Right cardiac atrium (tissue), 5 donors: ENCODE measurements at regions not wholly inside any gene's neighbourhood (a gene's known extent, or its start where the extent isn't known, plus 50 kb on each side); places are given as distances from the start of the nearest gene placed in this dataset.

Experiments
- ATAC-seq, 2 donors: fragments of 200-7000 bp; cut with Tn5 transposase; one replicate each; pipeline versions ENCODE4 v1.8.0 to v1.9.1; 2020; ENCODE audit warnings: moderate library complexity in 2 of 2, mild to moderate bottlenecking in 1 of 2
- DNase-seq, 3 donors: peaks; one replicate each; pipeline ENCODE4 v3.0.0-alpha.2; 2020
- H3K27ac ChIP-seq: one replicate; pipeline ENCODE4 v1.5.1; 2013; ENCODE audit warnings: mild to moderate bottlenecking, low read length, control low read depth, moderate library complexity
- H3K27me3 ChIP-seq: one replicate; pipeline ENCODE4 v1.6.1; 2013; ENCODE audit not compliant: control insufficient read depth, insufficient read depth
- H3K4me1 ChIP-seq: one replicate; pipeline ENCODE4 v1.6.1; 2013; ENCODE audit warnings: low read length; ENCODE audit not compliant: control insufficient read depth, insufficient read depth
- H3K4me3 ChIP-seq: one replicate; pipeline ENCODE4 v1.5.1; 2013; ENCODE audit warnings: low read length, control low read depth
- H3K9me3 ChIP-seq: one replicate; pipeline ENCODE4 v1.6.1; 2013; ENCODE audit warnings: low read length; ENCODE audit not compliant: control insufficient read depth
- WGBS: extraction: QIAGEN DNeasy Blood & Tissue Kit; methylation state at CpG from one replicate; pipeline ENCODE4 v1.1.7; 2013; 5-methylcytosine and 5-hydroxymethylcytosine counted together
- intact Hi-C, 4 donors: fragments of 100-400 bp; cut with DNase I; formaldehyde crosslinking; loops; one replicate each; pipeline versions ENCODE4 v1.11.0 to v1.14.0; 2022 to 2023
- donor health status: healthy with polysubstance abuse.
- donor health status: DM: no; HTN: yes; CAD: no.
- donor health status: DM: no; HTN: no; CAD: no.
- donor health status: DM: no; HTN: yes; CAD: no; lungs with severe emphysema.
- donor health status: DM: yes; HTN: yes; CAD: no.

- intact Hi-C loops: no loop called here
These were observed 440.6 kb upstream of the PAPPA start for GRCh38 chr9:115712981-115713380.

DNA sequence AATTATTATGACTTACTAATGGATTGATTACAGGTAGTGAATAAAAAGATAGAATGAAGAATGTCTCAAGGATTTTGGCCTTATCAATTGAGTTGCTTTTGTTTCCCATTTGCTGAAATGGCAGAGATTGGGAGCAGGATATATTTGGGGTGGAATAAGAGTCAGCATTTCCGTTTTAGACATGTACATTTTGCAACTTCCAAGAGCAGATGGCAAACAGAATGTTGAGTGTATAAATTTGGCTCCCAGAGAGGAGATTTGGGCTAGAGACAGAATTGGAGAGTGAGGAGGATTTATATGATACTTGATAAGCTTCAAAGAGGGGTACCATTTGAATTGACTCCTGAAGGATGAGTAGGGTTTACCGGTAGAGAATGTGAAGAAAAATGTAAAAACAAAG lies 437.9 kb upstream of the PAPPA start:
- Histone ChIP-seq H3K9me3 (no peaks in the 10 kb centered on the region), H3K27me3 (no peaks in the 10 kb centered on the region), H3K4me3 (no peak overlapping the region), H3K4me1 (no peaks in the 10 kb centered on the region), H3K27ac (no peak overlapping the region)
- DNase-seq (no peak), ATAC-seq (no peak)
- 66% methylated on average over 2 of the region's 2 CpGs for WGBS
- intact Hi-C loops: no loop called here

More at GRCh38 chr9:115712981-115713380, 440.6 kb upstream of the PAPPA start:
- DNase-seq (no peak), ATAC-seq (no peak)
- H3K27me3 ChIP-seq: no peaks in the 10 kb centered on the region
- H3K4me1 ChIP-seq: no peaks in the 10 kb centered on the region
- H3K27ac ChIP-seq: no peak overlapping the region
- H3K4me3 ChIP-seq: no peak overlapping the region
- 87% methylated on average over 2 of the region's 2 CpGs for WGBS
- H3K9me3 ChIP-seq: no peaks in the 10 kb centered on the region

DNA sequence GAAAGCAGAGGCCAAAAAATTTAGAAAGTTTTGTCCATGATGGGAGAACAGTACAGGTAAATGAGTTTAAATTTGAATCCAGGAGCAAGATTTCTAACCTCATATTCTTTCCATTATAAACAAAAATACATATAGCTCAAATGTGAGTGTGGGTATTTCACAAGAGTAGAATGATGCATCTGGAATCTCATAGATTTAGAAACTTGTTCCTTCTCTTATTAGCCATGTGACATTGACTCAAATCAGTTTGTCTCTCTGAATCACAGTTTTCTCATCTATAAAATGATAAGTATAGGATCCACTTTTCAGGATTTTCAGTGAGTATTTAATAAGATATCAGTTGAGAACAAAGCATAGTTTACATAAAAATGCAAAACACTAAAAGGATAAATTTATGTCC lies 436.3 kb upstream of the PAPPA start:
- intact Hi-C loops: no loop called here
- Histone ChIP-seq H3K27me3 (no peaks in the 10 kb centered on the region), H3K9me3 (no peaks in the 10 kb centered on the region), H3K4me1 (no peaks in the 10 kb centered on the region), H3K27ac (no peak overlapping the region), H3K4me3 (no peak overlapping the region)
- ATAC-seq: no peak
- no peak for DNase-seq

GRCh38 chr9:115717711-115718173 lies 435.8 kb upstream of the PAPPA start:
- Histone ChIP-seq H3K27ac (no peak overlapping the region), H3K27me3 (no peaks in the 10 kb centered on the region), H3K9me3 (no peaks in the 10 kb centered on the region), H3K4me3 (no peak overlapping the region), H3K4me1 (no peaks in the 10 kb centered on the region)
- ATAC-seq: no peak
- 75% methylated on average over 1 of the region's 1 CpG for WGBS
- intact Hi-C loops: no loop called here
- DNase-seq: no peak

- intact Hi-C loops: no loop called here
- ATAC-seq: no peak
- no peak overlapping the region for H3K4me3 ChIP-seq
- DNase-seq: no peak
- H3K27me3 ChIP-seq: no peaks in the 10 kb centered on the region
- no peaks in the 10 kb centered on the region for H3K4me1 ChIP-seq
- WGBS: 66% methylated on average over 4 of the region's 4 CpGs
- H3K27ac ChIP-seq: no peak overlapping the region
- no peaks in the 10 kb centered on the region for H3K9me3 ChIP-seq
These were observed 423.2 kb upstream of the PAPPA start for GRCh38 chr9:115730396-115730795.

DNA sequence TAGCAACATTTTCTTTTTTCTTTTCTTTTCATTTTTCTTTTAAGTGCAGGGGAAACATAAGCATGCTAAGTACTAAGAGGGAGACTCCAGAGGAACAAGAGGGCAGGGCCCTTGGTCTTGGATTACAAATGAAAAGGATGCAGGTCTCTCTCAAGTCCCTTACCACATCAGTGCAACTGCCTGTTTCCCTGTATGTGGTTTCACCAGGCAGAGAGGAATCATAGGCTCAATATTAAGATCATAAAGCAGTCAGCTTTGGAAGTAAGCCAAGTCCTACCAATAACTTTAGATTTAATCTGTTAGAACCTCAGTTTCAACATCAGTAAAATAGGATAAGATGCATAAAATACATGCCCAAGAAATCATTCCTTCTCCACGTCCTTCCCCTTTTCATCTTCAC lies 422.7 kb upstream of the PAPPA start:
- 70% methylated on average over 1 of the region's 1 CpG for WGBS
- intact Hi-C loops: no loop called here

DNA sequence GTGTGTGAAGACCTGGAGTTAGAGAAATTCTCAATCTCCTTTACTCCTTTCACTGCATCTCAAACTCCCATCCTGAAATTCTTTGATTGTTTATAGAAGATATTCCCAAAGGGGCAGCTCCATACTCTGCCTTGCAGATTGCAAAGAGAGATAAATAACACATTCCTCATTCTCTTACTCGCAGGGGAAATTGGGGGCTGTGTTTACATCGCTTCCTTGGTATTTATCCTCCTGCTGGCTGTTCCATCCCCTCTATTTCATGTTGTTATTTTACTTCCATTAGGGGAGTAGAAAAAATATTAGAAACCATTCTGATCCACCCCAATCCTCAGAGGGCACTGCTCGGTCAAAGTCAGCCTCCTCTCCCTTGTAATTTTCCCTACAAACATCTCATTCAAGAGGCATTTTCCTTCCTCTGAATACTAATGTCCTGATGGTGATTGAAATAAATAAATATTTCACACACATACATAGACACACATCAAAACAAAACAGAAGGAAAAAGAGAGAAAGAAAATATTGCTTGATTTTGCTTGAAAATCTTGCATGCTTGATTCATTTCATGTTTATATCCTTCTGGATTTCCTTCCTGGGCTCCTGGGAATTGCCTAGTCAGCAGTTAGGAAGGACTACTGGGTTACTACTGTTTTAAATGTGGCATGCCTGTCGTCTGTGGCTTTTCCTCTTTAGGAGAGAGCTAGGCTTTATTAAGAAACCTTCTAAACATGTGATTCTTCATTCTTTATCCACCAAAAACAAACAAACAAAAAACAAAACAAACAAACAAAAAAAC lies 420.1 kb upstream of the PAPPA start:
- ATAC-seq (no peak), DNase-seq (no peak)
- WGBS: 35% methylated on average over 4 of the region's 4 CpGs
- Histone ChIP-seq H3K27ac (no peak overlapping the region), H3K27me3 (no peaks in the 10 kb centered on the region), H3K9me3 (no peaks in the 10 kb centered on the region), H3K4me3 (no peak overlapping the region), H3K4me1 (no peaks in the 10 kb centered on the region)
- intact Hi-C loops: no loop called here

More for the DNA sequence above, 422.7 kb upstream of the PAPPA start:
- Histone ChIP-seq H3K27ac (no peak overlapping the region), H3K4me3 (no peak overlapping the region), H3K9me3 (no peaks in the 10 kb centered on the region), H3K4me1 (no peaks in the 10 kb centered on the region), H3K27me3 (no peaks in the 10 kb centered on the region)
- no peak for DNase-seq
- ATAC-seq: no peak

DNA sequence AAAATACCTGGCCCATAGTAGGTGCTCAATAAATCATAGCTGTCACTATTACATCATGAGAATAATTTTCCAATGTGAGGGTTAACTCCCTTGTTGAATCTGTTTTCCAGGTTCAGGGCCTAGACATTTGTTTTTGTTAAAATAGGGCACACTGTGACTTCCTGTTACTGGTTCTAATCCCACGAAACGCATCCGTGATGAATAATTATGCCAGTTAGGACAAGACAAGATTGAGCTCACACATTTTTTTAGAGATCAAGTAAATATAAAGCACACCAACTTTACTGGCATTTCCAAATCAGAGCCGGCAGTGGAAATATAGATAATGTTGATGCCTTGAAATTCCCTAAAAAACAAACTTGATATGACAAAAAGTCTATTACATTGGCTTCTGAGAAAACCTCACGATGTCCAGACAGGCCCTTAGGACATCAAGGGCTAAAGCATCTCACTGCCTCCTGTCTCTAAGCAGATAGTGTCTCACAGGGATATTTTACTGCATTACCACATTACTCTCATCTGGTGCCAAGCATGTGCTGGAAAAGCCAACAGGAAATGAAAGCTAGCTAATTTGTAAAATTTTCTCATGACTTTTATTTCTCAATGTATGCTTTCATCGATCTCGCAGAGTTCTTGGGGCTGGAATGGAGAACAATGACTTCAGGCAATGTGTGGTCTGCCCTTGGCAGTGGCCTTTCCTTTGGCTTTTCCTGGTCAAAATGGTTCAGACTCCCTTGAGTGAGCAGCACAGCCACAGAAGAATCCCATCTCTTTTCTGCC lies 414.3 kb upstream of the PAPPA start:
- no peak for ATAC-seq
- no peaks in the 10 kb centered on the region for H3K9me3 ChIP-seq
- intact Hi-C loops: no loop called here
- 68% methylated on average over 7 of the region's 7 CpGs for WGBS
- no peak for DNase-seq
- H3K4me3 ChIP-seq: no peak overlapping the region
- H3K4me1 ChIP-seq: no peaks in the 10 kb centered on the region
- H3K27me3 ChIP-seq: no peaks in the 10 kb centered on the region
- no peak overlapping the region for H3K27ac ChIP-seq

DNA sequence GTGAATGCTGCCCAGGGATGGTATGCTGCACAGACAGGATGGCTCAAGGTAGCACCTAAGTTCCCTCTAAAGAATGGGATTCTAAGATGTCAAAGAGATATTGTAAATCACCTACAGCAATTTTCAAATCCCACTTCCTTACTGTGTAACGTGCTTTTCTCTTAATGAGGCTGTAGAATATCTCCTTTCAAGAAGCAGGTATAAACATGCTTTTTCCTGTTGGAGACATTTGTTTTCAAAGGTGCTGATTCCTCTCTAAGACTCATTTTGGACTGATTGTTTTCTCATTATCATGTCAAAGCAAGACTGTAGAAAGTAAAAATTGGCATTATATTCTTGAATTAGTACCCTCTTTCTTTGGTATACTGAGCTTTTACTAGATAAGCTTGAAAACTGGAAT lies 412.6 kb upstream of the PAPPA start:
- Histone ChIP-seq H3K9me3 (no peaks in the 10 kb centered on the region), H3K4me3 (no peak overlapping the region), H3K4me1 (no peaks in the 10 kb centered on the region), H3K27me3 (no peaks in the 10 kb centered on the region), H3K27ac (no peak overlapping the region)
- 75% methylated on average over 1 of the region's 1 CpG for WGBS
- no peak for ATAC-seq
- intact Hi-C loops: no loop called here
- DNase-seq: no peak

DNA sequence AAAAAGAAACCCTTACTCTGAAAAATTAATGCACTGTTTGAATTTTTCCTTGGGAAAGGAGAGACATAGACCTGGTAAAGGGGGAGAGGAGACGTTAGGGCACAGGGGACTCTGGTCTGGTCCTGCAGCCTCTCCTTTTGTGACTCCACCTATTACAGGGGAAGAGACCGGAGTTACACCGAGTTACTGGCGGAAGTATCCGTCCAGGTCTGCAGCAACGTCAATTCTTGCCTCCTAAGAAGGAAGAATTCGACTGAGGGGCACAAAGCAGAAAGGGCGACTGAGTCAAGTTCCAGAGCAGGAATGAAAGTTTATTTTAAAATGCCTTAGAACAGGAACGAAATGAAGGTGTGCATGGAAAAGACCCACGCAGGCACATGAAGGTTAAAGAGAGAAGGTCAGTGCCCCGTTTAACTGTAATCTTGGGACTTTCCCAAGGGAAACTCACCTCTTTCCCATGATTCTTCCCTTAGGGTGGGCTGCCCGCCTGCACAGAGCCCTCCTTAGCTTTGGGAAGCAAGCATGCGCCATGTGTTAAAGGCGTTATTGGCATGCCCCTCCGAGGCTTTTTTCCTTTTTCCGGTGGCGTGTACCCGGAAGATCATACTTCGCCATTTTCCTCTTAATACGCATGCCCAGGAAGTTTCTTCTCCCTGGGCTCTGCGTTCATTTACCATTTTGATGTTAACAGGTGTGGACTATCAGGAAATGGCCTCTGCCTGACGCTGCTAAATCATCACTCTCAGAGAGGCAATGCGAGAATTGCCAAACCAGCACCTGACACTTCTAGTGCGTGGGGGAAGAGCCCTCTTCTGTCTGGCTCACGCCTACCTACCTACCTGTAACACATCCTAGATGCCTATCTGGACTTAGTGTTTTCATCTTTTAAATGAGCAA lies 409.6 kb upstream of the PAPPA start:
- no peaks in the 10 kb centered on the region for H3K4me1 ChIP-seq
- no peak for ATAC-seq
- intact Hi-C loops: no loop called here
- H3K27me3 ChIP-seq: no peaks in the 10 kb centered on the region
- DNase-seq: no peak
- 84% methylated on average over 25 of the region's 25 CpGs for WGBS
- no peak overlapping the region for H3K27ac ChIP-seq
- H3K9me3 ChIP-seq: no peaks in the 10 kb centered on the region
- H3K4me3 ChIP-seq: no peak overlapping the region

- 65% methylated on average over 6 of the region's 6 CpGs for WGBS
- H3K27ac ChIP-seq: no peak overlapping the region
- H3K9me3 ChIP-seq: no peaks in the 10 kb centered on the region
- DNase-seq (no peak), ATAC-seq (no peak)
- intact Hi-C loops: no loop called here
- H3K27me3 ChIP-seq: no peaks in the 10 kb centered on the region
- no peaks in the 10 kb centered on the region for H3K4me1 ChIP-seq
- H3K4me3 ChIP-seq: no peak overlapping the region
These were observed 407.1 kb upstream of the PAPPA start for GRCh38 chr9:115746496-115746895.
